ENCODE measurements at regions not wholly inside any gene's neighbourhood (a gene's known extent, or its start where the extent isn't known, plus 50 kb on each side); places are given as distances from the start of the nearest gene placed in this dataset.
A peak's percentile ranks its signal among the peaks of the same experiment; 100 is the strongest.
"Not testable (repeated sequence)": the region's sequence is repeated elsewhere in the genome, so short reads cannot be mapped to it uniquely, and the experiment has no call there.

DNA sequence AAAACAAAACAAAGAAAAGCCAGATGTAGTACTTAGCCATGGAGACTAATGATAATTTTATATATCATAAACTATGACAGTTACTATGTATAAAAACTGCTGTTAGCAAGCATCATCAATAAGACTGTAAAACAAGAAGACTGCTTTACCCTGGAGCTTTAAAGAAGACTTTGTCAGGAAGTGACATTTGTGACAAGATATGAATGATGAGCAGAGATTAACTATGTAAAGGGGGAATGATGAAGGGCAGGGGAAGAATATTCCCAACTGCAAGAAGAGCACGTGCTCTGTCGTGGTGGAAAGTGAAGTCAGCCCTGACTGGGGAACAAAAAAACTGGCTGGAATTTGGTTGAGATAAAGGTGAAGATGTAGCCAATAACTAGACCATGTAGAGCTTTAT, 617.1 kb upstream of the AMOT start:
- DNase-seq: no peak

DNA sequence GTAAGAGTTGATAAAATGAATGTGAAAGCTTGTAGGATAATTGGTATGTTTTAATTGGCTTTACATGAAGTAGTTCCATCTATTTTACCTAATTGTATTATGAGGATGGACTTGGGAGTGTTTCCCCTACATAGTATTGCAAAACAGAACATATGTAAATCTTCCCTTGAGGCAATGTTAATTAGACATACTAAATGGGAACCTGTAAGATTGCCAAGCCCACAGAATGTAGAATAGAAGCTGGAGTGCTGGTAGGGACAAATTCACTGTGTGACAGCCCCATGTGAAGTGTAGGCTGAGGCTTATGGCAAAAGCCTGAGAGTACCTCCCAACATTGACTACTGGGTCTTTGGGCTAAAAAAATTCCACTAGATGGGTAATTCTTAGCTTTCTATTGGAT, 615.0 kb upstream of the AMOT start:
- no peak for DNase-seq

DNA sequence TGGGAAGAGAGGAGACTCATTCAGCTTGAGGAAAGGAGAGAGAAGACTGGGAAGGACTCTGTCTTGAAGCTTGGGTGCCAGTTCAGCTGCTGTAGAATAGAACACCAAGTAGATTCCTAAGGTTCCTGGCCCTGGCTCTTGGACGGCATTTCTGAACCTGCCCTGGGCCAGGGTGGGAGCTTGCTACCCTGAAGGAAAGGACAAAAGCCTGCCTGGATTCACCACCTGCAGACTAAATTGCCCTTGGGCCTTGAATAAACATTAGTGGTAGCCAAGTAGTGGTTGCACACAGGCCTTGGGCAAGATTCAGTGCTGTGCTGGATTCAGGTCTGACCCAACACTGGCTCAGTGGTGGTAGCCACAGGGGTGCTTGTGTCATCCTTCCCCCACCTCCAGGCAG, 588.4 kb upstream of the AMOT start:
- DNase-seq: no peak

DNA sequence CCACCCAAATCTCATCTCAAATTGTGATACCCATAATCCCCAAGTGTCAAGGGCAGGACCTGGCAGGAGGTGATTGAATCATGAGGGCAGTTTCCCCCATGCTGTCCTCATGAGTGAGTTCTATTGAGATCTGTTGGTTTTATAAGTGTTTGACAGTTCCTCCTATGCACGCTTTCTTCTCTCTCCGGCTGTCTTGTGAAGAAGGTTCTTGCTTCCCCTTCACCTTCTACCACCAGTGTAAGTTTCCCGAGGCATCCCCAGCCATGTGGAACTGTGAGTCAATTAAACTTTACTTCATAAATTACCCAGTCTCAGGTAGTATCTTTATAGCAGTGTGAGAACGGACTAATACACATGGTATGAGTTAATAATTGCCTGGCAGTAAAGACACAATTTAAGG, 581.7 kb upstream of the AMOT start:
- DNase-seq: no peak

DNA sequence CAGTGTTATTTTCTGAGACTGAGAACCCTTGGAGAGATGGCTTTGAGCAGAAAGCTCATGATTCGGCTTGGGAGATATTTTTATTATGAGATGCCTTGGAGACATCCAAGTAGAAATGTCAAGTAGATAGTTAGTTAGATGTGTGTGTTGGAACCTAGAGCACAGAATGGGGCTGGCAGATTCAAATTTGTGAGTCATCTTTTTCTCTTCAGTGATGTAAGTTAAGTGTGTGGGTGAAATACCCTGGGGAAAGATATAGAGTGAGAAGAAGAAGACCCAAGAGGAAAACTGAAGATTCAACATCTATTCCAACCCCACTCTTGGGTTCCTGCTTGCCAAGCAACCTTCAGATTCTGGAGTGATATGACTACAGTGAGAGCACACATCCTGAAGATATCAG, 580.8 kb upstream of the AMOT start:
- no peak for DNase-seq

DNA sequence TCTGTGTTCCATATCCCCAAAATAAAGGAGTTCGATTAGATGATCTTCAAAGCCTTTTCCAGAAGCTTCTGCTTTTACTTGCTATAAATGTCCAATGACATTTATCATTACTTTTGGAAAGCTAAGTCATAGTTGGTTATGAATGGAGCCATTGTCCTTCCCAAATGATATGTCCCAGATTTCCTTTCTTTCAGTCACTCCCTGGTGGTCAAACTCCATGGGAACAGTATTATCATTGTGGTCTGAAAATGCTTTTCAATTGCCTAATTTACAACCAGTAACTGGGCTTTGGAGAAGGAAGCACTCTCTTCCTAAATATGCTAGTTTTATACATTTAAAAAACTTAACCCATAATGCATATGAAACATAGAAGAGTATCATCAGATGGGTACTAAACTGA, 571.5 kb upstream of the AMOT start:
- DNase-seq: no peak

DNA sequence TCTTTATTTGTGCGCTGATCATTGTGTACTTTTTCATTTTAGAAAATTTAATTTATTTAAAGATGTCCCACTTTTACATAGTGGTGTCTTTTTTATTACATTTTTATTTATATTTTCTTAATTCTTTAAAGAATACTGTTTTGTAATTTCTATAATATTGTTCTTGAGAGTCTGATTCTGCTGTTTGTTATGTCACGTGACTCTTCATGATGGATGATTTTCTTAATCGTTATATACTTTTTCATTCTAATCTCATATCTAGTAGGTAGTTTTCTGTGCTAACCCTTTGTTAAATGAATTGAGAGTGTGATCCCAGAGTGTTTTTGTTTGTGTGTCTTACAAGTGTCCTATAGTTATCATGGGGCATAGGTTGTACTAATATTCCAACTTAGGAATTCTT, 568.2 kb upstream of the AMOT start:
- DNase-seq: no peak

DNA sequence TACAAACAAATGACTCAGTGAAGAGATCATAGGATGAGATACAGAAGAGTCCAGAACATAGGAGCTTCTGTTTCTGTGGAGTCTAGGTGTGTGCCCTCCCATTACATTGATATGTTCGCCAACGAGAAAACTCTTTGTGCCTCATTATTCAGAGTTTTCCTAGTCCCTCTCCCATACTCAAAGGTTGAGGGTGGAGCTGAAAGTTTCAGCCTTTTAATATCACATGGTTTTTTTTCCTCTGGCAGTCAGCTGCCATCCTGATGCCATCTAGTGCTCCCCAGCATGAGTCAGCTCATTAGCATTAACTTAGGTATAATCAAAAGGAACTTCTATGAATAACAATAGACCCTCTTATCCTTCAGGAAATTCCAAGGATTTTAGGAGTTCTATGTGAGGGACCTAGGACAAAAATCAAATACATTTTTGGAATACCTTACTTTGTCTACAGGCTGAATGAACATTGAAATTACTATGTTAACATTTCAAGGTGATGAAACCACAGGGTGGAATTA, 559.6 kb upstream of the AMOT start:
- DNase-seq: no peak

DNA sequence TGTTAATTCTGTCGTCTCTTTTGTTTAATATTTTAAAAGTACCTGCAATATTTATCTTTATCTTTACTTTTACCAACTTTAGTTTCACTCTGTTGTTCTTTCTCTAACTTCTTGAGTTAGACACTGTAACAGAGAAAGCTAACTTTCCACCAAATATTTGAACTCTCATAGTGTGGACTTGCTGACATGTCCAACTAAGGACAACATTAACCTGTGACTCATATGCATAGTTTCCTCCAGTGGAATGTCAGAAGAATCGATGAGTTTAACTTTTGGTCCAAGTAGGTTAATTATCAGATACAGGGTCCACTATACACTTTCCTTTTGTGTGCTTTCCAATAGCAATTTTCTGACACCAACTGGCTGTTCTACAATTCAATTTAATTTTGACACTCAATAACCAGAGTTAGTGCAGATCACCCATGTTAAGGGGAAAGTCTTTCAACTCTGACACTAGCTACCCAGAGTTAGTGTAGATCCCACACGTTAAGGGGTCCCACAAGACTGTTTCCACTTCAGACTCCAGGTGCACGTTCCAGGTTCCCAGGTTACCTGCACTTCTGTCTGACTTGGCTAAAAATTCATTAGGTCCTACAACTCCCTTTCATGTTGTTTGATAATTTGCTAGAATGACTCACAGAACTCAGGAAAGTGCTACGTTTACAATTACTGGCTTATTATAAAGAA, 559.0 kb upstream of the AMOT start:
- DNase-seq: no peak

DNA sequence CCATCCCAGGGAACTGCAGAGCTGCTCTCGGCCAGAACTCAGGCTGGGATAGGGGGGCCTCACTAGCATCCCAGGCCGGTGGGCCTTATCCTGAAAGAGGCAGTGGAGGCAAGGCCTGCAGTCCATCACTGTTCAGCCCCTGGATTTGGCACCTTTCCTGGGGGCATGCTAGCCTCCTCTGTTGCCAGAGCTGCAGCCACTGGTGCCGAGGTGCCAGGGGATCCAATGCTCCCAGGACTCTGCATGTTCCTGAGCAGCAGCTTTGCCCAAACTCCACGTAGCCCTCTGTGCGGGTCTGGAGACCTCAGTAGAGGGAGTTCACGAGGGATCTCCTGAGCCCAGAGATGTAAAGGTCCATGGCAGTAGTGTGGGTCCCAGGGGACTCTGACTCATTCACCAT, 551.7 kb upstream of the AMOT start:
- no peak for DNase-seq

DNA sequence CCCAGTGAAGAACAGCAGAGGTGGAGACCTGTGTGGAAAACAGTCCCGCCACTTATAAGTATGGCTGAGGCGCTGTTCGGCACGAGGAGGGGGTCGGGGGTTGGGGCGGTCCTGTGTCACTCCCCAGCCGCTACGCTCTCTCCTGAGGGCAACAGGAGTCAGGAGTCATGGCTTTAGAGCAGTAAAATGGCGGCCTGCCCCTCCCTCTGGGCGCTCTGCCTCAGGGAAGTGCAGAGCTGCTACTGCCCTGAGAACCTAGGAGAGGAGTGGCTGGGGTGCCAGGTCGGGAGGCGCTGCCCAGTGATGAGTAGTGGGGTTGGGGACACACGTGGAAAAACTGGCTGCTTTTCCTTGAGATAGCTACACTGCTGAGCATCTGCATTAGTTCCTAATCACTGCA, 551.2 kb upstream of the AMOT start:
- DNase-seq: no peak

DNA sequence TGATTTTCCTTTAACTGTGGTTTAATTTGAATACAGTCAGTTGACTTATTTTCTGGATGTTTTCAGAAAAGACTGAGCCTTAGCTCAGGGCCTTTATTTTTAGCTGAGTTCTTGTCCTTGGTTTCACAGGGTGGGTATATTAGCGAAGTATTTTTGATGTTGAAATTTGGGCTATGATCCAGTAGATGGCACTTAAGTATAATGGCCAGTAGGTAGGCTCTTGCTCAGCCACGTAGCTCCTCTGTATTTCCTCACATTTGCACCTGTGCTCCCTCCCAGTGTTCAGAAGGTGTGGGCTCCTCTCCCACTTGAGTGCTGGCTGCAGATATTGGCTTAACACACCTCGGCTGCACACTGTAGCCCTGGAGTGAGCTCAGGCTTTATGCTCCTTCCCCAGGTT, 549.9 kb upstream of the AMOT start:
- DNase-seq: no peak

DNA sequence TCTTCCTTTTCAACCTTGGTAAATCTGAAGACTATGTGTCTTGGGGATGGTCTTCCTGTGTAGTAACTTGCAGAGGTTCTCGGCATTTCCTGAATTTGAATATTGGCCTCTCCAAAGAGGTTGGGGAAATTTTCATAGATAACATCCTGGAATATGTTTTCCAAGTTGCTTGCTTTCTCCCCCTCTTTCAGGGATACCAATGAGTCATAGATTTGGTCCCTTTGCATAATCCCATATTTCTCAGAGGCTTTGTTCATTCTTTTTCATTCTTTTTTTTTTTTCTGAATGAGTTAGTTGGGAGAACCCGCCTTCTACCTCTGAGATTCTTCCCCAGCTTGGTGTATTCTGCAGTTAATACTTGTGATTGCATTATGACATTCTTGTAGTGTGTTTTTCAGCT, 549.2 kb upstream of the AMOT start:
- DNase-seq: no peak

DNA sequence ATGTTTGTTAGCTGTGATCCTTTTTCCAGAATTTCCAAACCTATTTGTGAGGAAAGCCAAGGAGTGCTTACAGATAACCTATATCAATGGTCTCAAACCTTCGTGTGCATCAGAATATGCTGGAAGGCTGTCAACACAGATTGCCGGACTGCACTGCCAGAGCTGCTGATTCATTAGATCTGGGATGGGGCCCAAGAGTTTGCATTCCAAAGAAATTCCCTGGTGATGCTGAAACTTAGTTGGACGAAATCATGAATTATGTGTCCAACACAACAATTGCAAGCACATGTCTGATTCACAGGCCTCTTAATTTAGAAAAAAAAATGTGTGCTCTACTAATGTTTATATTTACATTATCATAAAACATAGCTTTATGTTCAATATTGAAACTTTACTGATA, 544.0 kb upstream of the AMOT start:
- DNase-seq: peak; percentile 27

DNA sequence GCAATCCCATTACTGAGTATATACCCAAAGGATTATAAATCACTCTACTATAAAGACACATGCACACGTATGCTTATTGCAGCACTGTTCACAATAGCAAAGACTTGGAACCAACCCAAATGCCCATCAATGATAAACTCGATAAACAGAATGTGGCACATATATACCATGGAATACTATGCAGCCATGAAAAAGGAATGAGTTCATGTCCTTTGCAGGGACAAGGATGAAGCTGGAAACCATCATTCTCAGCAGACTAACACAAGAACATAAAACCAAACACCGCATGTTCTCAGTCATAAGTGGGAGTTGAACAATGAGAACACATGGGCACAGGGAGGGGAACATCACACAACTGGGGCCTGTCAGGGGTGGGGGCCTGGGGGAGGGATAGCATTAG, 532.8 kb upstream of the AMOT start:
- DNase-seq: not testable (repeated sequence)

DNA sequence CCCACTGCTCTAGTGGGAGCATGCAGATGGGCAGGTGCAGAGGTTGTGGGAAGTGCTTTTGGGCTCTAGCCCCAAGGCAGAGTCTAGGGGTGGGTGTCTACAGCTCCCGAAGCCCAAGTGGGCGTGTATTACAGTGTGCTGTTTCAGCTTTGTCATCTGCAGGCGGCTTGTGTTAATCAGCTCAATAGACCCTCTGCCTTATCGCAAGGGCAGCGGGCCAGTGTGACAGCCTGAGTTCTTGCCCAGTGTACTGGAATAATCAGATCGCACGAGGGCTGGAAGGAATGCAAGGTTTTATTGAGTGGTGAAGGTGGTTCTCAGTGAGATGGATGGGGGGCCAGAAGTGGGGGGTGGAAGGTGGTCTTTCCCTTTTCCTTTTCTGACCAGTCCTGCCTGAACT, 529.4 kb upstream of the AMOT start:
- no peak for DNase-seq

DNA sequence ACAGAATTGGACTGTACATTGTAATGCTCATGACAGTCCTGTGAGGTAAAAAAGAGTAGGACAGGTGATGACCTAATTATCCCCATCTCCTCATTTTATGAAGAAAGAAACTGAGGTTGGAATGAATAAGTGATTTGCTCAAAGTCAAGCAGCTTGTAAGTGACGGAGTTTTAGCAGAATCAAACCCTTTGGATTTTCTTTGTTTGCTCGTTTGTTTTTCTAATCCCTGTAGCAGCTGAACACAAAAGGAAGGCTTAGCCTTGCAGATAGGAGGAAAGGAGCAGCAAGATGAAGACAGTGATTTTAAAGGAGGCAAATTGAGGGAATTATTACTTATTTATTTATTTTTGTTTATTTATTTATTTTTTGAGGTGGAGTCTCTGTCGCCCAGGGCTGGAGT, 528.4 kb upstream of the AMOT start:
- DNase-seq: no peak

DNA sequence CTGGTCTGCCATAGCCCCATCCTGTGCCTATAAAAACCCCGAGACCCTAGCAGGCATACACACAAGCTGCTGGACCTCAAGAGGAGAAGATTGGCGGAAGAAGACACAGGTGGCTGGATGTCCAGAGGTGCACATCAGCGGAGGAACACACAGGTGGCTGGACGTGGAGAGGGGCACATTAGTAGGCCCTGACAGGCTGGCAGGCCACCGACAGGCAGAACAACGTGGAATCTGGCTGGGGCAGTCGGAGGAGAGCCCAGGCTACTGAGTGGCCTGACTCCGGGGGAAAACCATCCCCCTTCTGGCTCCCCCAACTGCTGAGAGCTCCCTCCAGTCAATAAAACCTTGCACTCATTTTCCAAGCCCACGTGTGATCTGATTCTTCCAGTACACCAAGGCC, 512.5 kb upstream of the AMOT start:
- DNase-seq: no peak

DNA sequence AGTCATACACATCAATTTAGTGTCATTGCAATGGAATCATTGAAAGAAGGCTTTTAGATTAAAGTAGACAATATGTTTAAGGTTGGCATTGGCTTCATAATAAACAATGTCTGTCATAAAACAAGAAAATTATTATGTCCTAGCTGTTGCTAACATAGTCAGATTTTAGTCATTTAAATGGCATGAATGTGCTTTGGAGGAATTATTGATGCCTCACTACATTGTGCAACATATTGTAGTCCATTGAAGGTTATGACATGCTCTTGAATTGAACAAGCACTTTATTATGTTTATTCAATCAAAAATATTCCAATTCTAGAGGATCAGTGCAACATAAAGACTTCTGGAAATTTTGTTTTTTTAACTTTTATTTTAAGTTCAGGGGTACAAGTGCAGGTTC, 489.8 kb upstream of the AMOT start:
- no peak for DNase-seq

DNA sequence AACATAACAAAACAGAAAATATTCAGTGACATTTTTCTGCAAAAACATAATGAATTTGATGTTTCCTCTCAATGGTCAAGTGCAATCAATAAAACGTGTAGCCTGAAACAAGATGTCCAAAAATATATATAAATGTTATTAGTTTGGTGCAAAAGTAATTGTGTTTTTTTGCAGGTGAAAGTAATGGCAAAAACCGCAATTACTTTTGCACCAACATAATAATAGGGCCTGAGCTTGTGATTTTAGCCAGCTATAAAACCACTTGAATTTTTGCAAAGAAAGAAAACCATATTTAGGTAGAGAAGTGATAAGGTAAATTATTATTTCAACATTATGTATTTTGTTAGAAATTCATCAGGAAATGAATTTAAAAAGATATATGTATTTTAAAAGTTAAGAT, 475.3 kb upstream of the AMOT start:
- no peak for DNase-seq

DNA sequence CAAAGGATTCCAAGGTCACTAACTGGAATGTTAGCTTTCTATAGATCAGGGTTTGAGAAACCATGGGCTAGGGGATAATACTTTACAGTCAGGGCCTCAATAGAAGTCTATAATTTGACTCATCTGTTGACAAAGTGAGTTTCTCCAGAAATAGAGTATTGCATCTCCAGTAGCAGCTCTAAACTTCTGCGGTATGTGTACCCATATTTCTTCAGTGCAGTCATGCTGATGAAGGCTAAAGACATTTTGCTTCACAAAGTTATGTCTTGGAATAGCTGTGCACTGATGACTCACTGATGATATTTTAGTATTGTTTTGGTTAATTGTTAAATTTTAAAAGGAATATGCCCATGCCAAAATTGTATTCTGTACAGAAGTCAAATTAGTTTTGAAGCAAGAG, 464.9 kb upstream of the AMOT start:
- DNase-seq: no peak

DNA sequence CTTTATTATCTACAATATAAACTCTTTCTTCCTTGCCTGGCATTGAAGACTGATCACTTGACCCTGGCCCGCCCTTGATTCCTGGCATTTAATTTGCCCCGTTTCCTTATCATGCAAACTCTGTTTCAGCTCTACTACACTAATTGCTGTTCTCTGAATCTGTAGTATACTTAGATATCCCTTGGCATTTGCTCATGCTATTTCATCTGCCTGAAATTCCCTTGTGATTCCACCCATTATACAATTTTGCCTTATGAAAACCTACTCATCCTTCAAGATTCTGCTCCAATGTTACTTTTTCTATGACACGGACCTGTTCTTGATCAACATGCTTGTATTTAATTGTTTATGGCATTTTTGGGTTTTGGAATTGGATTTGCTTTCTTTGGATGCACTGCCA, 459.9 kb upstream of the AMOT start:
- no peak for DNase-seq

DNA sequence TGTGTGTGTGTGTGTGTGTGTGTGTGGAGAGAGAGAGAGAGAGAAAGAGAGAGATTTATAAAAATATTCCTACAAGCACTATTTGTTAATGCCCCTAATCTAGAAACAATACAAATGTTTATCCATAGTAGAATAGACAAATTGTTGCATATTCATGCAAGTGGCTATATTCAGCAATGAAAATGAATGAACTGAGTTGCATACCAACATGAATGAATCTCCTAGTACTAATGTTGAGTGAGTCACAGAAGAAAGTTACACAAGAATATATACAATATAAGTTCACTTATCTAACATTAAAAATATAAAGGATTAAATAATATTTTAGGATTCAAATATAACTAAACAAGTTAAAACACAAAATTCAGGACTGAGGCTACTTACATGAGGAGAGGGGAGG, 456.8 kb upstream of the AMOT start:
- no peak for DNase-seq

DNA sequence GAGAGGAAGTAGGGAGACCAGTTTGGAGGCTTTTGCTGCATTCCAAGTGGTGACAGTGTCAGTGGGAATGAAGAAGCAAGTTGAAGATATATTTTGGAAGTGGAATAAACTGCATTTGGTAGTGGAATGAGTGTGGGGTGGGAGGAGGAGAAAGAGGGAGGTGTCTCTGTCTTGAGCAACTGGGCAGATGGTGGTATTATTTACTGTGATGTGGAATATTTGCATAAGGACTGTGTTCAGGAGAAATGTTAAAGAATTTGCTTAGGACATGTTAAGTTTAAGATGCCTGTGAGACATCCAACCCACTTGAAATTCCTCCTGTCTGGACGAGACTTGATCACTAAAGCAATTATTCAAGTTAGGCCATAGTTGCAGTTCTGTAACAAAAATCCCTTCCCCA, 448.9 kb upstream of the AMOT start:
- no peak for DNase-seq

DNA sequence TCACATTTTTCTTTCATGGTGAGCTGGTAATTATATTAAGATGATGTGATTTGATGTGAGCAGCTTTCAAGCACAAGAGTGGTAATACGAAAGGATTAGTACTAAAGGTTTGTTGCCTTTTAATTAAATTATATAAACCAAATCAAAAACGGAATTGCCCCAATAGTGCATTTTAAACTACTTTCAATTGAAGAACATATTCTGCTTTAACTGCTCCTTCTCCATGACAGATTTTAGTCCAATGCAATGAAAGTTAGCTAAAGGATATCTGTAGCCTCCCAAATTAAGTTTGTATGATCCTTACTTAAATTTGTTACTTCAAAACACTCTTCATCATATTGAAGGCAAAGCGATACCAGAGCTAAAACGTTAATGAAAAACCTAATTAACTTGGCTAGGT, 447.1 kb upstream of the AMOT start:
- DNase-seq: no peak

DNA sequence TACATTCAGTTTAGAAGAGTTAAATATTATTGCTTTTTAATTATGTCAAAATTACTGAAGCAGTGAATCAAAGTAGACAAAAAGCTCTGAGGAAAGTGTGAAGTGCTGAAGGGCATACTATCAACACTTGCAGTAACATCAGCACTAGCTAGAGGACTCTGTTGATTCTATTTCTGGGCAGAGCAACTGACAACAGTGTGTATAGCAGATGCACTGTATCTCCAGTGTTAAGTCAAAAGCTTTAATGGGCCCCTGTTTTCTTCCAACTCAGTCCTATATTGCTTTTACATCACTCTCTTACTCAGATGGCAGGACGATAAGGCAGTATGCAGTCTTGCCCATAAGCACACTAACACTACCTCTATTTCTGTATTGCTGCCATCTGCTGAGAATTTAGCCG, 435.2 kb upstream of the AMOT start:
- no peak for DNase-seq

All from femur (tissue), 1 donor.